GM12878 (cell line): ENCODE measurements at regions not wholly inside any gene's neighbourhood (a gene's known extent, or its start where the extent isn't known, plus 50 kb on each side); places are given as distances from the start of the nearest gene placed in this dataset.

Experiments
- ATAC-seq: fragments of 200-7000 bp; cut with Tn5 transposase; 3 replicates; pipeline ENCODE4 v1.9.1; 2020; ENCODE audit warnings: mild to moderate bottlenecking, moderate library complexity
- BruUV-seq: library from RNA; stranded (reverse); fragments of 400-500 nt; replicated peaks from 2 replicates; lab custom pipeline; 2021; lab: Mats Ljungman, UMichigan
- CTCF ChIA-PET: fragments of 300-600 bp; sonication (Branson Sonifier 250); formaldehyde crosslinking; extraction: SDS; loops from one replicate; lab custom pipeline; 2021; ENCODE audit warnings: inconsistent platforms; lab: Yijun Ruan, JAX
- POLR2A ChIA-PET: fragments of 350-600 bp; formaldehyde crosslinking; extraction: SDS; loops from one replicate; lab custom pipeline; 2021; ENCODE audit warnings: inconsistent platforms; lab: Charles Lee
- RAD21 ChIA-PET: fragments of 300-600 bp; sonication (Branson Sonifier 250); formaldehyde crosslinking; loops from one replicate; lab custom pipeline; 2023; ENCODE audit warnings: antibody characterized with exemption; ENCODE audit not compliant: unreplicated experiment; lab: Charles Lee
- SMC1A ChIA-PET: fragments of 300-600 bp; sonication (Branson Sonifier 250); formaldehyde crosslinking; loops from one replicate; lab custom pipeline; 2023; ENCODE audit not compliant: unreplicated experiment, uncharacterized antibody; lab: Charles Lee
- DNase-seq: peaks from one replicate; pipeline ENCODE4 v3.0.0-alpha.2; 2011; ENCODE audit warnings: low read depth, low spot score
- FAIRE-seq: peaks from 3 replicates; lab custom pipeline; 2011; peaks lifted over from hg19 to GRCh38; lab: Jason Lieb, UNC
- H2AFZ ChIP-seq: 2 replicates; pipeline ENCODE4 v1.6.0; 2011; ENCODE audit warnings: low read depth, low read length, control low read depth; ENCODE audit not compliant: control insufficient read depth
- H3K27ac ChIP-seq: 2 replicates; pipeline ENCODE4 v1.5.1; 2011; ENCODE audit warnings: control low read depth; ENCODE audit not compliant: control insufficient read depth, insufficient read depth
- H3K27me3 ChIP-seq, 2 experiments: replicated peaks in 1 of 2; 2 replicates each; pipeline versions ENCODE4 v1.6.0 to v1.6.1; 2011; ENCODE audit warnings: low read length in 1 of 2; ENCODE audit not compliant: control insufficient read depth in 2 of 2, insufficient read depth in 2 of 2
- H3K36me3 ChIP-seq, 2 experiments: 2 replicates each; pipeline ENCODE4 v1.5.1; 2011; ENCODE audit warnings: low read length in 1 of 2; ENCODE audit not compliant: control insufficient read depth in 2 of 2, insufficient read depth in 2 of 2
- H3K4me1 ChIP-seq: 2 replicates; pipeline ENCODE4 v1.6.1; 2011; ENCODE audit warnings: mild to moderate bottlenecking, low read length, moderate library complexity, mixed read lengths; ENCODE audit not compliant: control insufficient read depth, insufficient read depth
- H3K4me2 ChIP-seq: 2 replicates; pipeline ENCODE4 v1.6.0; 2011; ENCODE audit warnings: control low read depth; ENCODE audit not compliant: control insufficient read depth, insufficient read depth
- H3K4me3 ChIP-seq: fragments of 200-600 bp; sonication (generic); 2 replicates; pipeline ENCODE4 v1.5.1; 2016
- H3K79me2 ChIP-seq: 2 replicates; pipeline ENCODE4 v1.6.0; 2011; ENCODE audit warnings: low read length; ENCODE audit not compliant: control insufficient read depth, insufficient read depth
- H3K9ac ChIP-seq: 2 replicates; pipeline ENCODE4 v1.8.0; 2011; ENCODE audit warnings: low read length, control low read depth, mixed read lengths; ENCODE audit not compliant: control insufficient read depth, insufficient read depth
- H3K9me3 ChIP-seq: replicated peaks from 3 replicates; pipeline ENCODE4 v1.5.1; 2011; ENCODE audit warnings: mild to moderate bottlenecking, low read length; ENCODE audit not compliant: control insufficient read depth, insufficient read depth
- H4K20me1 ChIP-seq: 2 replicates; pipeline ENCODE4 v1.6.0; 2011; ENCODE audit not compliant: control insufficient read depth, insufficient read depth
- ASH2L ChIP-seq: fragments of 300-600, 200-600 bp; sonication (generic); IDR thresholded peaks from 2 replicates; pipeline ENCODE4 v1.6.1; 2017; ENCODE audit warnings: low read depth, mild to moderate bottlenecking, borderline replicate concordance
- NRF1 ChIP-seq: conservative IDR thresholded peaks from 2 replicates; pipeline ENCODE4 v1.6.1; 2011; ENCODE audit warnings: mild to moderate bottlenecking, low read depth, low read length, improper control_type of control experiment
- RBBP5 ChIP-seq: fragments of 200-600 bp; sonication (generic); conservative IDR thresholded peaks from 2 replicates; pipeline ENCODE4 v1.6.1; 2016
- RUNX3 ChIP-seq: IDR thresholded peaks from 2 replicates; pipeline ENCODE4 v1.6.1; 2012; ENCODE audit warnings: low read length, inconsistent platforms
- SMAD5 ChIP-seq: IDR thresholded peaks from 2 replicates; pipeline ENCODE4 v1.6.1; 2016; ENCODE audit warnings: antibody characterized with exemption, low read depth
- TARDBP ChIP-seq: IDR thresholded peaks from 2 replicates; pipeline ENCODE4 v1.6.1; 2016; ENCODE audit warnings: borderline replicate concordance
- ZNF274 ChIP-seq: IDR thresholded peaks from one replicate; pipeline ENCODE4 v1.8.0; 2011; ENCODE audit not compliant: insufficient read length, insufficient read depth
- in situ Hi-C: fragments of 300-500 bp; cut with MboI; formaldehyde crosslinking; loops from 9 replicates; pipeline ENCODE4 v1.14.3; 2018; ENCODE audit warnings: mixed read lengths
- intact Hi-C: fragments of 100-400 bp; cut with micrococcal nuclease; formaldehyde crosslinking; loops from one replicate; pipeline ENCODE4 v1.14.2; 2022; ENCODE audit not compliant: unreplicated experiment
- TF ChIP-seq, protein P1 (sequence below): fragments of 450-650 bp; IDR thresholded peaks from 2 replicates; pipeline ENCODE4 v1.6.1; 2016; ENCODE audit warnings: mild to moderate bottlenecking, moderate library complexity, borderline replicate concordance
- TF ChIP-seq, protein P2 (sequence below): IDR thresholded peaks from 2 replicates; pipeline ENCODE4 v1.6.1; 2012; ENCODE audit warnings: improper control_type of control experiment, low read depth, low read length; ENCODE audit not compliant: insufficient replicate concordance

DNA sequence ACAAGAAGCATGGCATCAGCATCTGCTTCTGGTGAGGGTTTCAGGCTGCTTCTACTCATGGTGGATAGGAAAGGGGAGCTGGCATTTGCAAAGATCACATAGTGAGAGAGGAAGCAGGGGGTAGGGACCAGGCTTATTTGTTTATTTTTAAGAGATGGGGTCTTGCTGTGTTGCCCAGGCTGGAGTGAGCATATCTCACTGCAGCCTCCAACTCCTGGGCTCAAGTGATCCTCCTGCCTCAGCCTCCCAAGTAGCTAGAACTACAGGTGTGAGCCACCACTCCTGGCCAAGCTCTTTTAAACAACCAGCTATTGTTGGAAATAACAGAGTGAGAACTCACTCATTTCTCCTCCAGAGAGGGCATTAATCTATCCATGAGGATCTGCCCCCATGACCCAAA, 138.8 kb upstream of the FOXN2 start:
- ChIA-PET CTCF (no interaction called here), SMC1A (no interaction called here), POLR2A (no interaction called here), RAD21 (no interaction called here)
- no peak overlapping the region for H3K4me3 ChIP-seq
- H3K36me3 ChIP-seq = no peaks in the 10 kb centered on the region
- DNase-seq (no peak), ATAC-seq (no peak), FAIRE-seq (no peak)
- no peak overlapping the region for H3K4me2 ChIP-seq
- intact Hi-C loops (no loop called here), in situ Hi-C loops (no loop called here)
- no peaks in the 10 kb centered on the region for H3K4me1 ChIP-seq
- H3K9ac ChIP-seq = no peak overlapping the region
- no peaks in the 10 kb centered on the region for H3K27me3 ChIP-seq
- H3K79me2 ChIP-seq = no peaks in the 10 kb centered on the region
- no peak overlapping the region for H3K27ac ChIP-seq
- TF ChIP-seq TARDBP = no peak
- TF ChIP-seq SMAD5 = no peak
- TF ChIP-seq RBBP5 = no peak
- TF ChIP-seq, protein P1, sequence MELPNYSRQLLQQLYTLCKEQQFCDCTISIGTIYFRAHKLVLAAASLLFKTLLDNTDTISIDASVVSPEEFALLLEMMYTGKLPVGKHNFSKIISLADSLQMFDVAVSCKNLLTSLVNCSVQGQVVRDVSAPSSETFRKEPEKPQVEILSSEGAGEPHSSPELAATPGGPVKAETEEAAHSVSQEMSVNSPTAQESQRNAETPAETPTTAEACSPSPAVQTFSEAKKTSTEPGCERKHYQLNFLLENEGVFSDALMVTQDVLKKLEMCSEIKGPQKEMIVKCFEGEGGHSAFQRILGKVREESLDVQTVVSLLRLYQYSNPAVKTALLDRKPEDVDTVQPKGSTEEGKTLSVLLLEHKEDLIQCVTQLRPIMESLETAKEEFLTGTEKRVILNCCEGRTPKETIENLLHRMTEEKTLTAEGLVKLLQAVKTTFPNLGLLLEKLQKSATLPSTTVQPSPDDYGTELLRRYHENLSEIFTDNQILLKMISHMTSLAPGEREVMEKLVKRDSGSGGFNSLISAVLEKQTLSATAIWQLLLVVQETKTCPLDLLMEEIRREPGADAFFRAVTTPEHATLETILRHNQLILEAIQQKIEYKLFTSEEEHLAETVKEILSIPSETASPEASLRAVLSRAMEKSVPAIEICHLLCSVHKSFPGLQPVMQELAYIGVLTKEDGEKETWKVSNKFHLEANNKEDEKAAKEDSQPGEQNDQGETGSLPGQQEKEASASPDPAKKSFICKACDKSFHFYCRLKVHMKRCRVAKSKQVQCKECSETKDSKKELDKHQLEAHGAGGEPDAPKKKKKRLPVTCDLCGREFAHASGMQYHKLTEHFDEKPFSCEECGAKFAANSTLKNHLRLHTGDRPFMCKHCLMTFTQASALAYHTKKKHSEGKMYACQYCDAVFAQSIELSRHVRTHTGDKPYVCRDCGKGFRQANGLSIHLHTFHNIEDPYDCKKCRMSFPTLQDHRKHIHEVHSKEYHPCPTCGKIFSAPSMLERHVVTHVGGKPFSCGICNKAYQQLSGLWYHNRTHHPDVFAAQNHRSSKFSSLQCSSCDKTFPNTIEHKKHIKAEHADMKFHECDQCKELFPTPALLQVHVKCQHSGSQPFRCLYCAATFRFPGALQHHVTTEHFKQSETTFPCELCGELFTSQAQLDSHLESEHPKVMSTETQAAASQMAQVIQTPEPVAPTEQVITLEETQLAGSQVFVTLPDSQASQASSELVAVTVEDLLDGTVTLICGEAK = no peak
- no peak for TF ChIP-seq ZNF274
- no peak for TF ChIP-seq RUNX3
- TF ChIP-seq NRF1 = no peak
- TF ChIP-seq ASH2L = no peak
- TF ChIP-seq, protein P2, sequence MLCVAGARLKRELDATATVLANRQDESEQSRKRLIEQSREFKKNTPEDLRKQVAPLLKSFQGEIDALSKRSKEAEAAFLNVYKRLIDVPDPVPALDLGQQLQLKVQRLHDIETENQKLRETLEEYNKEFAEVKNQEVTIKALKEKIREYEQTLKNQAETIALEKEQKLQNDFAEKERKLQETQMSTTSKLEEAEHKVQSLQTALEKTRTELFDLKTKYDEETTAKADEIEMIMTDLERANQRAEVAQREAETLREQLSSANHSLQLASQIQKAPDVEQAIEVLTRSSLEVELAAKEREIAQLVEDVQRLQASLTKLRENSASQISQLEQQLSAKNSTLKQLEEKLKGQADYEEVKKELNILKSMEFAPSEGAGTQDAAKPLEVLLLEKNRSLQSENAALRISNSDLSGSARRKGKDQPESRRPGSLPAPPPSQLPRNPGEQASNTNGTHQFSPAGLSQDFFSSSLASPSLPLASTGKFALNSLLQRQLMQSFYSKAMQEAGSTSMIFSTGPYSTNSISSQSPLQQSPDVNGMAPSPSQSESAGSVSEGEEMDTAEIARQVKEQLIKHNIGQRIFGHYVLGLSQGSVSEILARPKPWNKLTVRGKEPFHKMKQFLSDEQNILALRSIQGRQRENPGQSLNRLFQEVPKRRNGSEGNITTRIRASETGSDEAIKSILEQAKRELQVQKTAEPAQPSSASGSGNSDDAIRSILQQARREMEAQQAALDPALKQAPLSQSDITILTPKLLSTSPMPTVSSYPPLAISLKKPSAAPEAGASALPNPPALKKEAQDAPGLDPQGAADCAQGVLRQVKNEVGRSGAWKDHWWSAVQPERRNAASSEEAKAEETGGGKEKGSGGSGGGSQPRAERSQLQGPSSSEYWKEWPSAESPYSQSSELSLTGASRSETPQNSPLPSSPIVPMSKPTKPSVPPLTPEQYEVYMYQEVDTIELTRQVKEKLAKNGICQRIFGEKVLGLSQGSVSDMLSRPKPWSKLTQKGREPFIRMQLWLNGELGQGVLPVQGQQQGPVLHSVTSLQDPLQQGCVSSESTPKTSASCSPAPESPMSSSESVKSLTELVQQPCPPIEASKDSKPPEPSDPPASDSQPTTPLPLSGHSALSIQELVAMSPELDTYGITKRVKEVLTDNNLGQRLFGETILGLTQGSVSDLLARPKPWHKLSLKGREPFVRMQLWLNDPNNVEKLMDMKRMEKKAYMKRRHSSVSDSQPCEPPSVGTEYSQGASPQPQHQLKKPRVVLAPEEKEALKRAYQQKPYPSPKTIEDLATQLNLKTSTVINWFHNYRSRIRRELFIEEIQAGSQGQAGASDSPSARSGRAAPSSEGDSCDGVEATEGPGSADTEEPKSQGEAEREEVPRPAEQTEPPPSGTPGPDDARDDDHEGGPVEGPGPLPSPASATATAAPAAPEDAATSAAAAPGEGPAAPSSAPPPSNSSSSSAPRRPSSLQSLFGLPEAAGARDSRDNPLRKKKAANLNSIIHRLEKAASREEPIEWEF = no peak
- BruUV-seq = no TSS peak
- no peaks in the 10 kb centered on the region for H4K20me1 ChIP-seq
- peaks cover 2% of the 10 kb centered on the region; the same call in 1 of the 3 replicates for H3K9me3 ChIP-seq
- H2AFZ ChIP-seq = no peak overlapping the region
